Ammon's horn (tissue), 1 donor: ENCODE measurements at regions not wholly inside any gene's neighbourhood (a gene's known extent, or its start where the extent isn't known, plus 50 kb on each side); places are given as distances from the start of the nearest gene placed in this dataset.

ENCODE experiments used
- DNase-seq: peaks from one replicate; pipeline ENCODE4 v3.0.0-alpha.2; 2016; ENCODE audit warnings: low spot score

- no peak for DNase-seq
Observed at GRCh38 chr2:185891403-185891802, 152.8 kb downstream of the FSIP2 start.

GRCh38 chr2:185891804-185892411 is 153.3 kb downstream of the FSIP2 start:
- no peak for DNase-seq

- no peak for DNase-seq
Observed at GRCh38 chr2:185892484-185892883, 153.9 kb downstream of the FSIP2 start.

GRCh38 chr2:185894223-185894622 is 155.6 kb downstream of the FSIP2 start:
- no peak for DNase-seq

- DNase-seq: no peak
Observed at GRCh38 chr2:185895828-185896693, 157.5 kb downstream of the FSIP2 start.

DNA sequence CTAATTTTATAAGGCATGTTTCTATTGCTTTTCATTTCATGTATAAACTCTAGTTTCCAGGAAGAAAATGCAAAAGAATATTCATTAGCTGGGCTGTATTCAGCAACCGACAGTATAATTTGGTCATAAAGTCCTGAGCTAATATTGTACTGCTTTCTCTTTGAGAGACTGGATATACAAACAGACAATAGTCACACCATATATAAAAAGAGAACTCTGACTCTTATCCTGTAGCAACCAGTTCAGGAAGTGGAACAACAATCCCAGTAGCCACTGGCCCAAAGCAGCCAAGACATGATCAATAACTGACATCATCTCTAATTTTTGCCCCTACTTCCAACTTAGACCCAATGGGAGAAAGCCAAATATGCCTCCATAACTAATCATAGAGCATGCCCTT is 160.8 kb downstream of the FSIP2 start:
- DNase-seq: no peak

GRCh38 chr2:185919155-185919554 is 180.6 kb downstream of the FSIP2 start:
- DNase-seq: no peak

- no peak for DNase-seq
Observed at GRCh38 chr2:185921048-185921756, 182.6 kb downstream of the FSIP2 start.

DNA sequence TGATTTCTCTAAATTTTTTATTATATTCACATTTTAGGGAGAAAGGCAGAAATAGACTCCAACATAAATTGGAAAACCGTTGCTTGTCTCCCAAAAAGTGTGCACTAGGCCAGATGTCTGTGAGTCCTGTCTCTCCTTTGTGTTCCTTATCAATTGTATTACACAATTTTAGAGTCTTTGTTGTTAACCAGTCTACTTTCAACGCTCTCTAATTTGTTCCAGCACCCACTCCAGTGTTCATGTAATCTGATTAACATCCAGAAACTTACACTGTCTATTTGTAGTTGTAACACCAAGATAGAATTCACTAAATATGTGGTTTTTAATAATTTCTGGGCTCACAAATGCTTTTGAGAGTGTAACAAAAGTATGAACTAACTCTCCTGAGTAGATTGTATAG is 195.6 kb downstream of the FSIP2 start:
- no peak for DNase-seq

DNA sequence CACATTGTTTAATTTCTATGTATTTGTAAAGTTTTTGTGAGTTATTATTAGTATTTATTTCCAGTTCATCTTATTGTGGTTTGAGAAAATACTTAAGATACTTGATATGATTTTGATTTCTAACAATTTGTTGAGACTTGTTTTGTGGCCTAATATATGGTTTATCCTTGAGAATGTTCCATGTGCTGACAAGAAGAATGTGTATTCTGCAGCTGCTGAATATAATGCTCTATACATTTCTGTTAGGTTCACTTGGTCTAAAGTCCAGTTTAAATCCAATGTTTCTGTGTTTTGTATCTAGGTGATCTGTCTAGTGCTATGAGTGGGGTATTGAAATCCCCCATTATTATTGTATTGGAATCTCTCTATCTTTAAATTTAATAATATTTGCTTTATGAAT is 201.3 kb downstream of the FSIP2 start:
- no peak for DNase-seq

DNA sequence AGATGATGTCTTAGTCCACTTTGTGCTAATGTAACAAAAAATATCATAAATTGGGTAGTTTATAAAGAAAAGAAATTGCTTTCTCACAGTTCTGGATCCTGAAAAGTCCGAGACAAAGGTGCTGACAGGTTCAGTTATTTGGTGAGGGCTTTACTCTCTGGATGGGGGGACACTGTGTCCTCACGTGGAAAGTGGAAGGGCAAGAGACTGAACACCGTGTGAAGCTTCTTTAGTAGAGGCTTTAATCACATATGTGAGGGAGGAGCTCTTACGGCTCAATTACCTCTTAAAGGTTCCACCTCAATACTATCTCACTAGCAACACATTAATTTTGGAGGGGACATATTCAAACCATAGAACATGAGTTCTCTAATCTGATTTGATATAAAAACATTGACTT is 204.3 kb downstream of the FSIP2 start:
- no peak for DNase-seq

GRCh38 chr2:185947722-185948121 is 209.1 kb downstream of the FSIP2 start:
- DNase-seq: no peak

GRCh38 chr2:185952100-185952499 is 213.5 kb downstream of the FSIP2 start:
- DNase-seq: no peak

GRCh38 chr2:185954389-185954788 is 215.8 kb downstream of the FSIP2 start:
- no peak for DNase-seq

- DNase-seq: no peak
Observed at GRCh38 chr2:185955050-185955449, 216.4 kb downstream of the FSIP2 start.

DNA sequence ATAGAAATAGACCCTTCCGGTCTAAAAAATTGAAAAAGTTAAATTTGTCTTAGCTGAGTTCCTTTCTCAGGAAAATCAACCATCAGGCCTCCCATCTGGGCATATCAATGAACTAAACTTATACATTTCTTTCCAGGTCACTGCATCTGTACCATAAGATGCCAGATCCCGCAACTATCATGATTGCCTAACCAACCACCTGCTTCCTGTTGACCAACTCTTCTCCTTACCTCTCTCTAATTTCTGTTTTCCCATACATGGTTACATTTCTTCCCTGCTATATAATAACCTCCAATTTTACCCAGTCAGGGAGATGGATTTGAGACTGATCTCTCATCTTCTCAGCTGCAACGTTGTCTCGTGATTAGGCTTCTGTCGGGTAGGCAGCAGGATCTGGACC is 228.7 kb downstream of the FSIP2 start:
- no peak for DNase-seq

- DNase-seq: no peak
Observed at GRCh38 chr2:185970148-185970852, 231.7 kb downstream of the FSIP2 start.

DNA sequence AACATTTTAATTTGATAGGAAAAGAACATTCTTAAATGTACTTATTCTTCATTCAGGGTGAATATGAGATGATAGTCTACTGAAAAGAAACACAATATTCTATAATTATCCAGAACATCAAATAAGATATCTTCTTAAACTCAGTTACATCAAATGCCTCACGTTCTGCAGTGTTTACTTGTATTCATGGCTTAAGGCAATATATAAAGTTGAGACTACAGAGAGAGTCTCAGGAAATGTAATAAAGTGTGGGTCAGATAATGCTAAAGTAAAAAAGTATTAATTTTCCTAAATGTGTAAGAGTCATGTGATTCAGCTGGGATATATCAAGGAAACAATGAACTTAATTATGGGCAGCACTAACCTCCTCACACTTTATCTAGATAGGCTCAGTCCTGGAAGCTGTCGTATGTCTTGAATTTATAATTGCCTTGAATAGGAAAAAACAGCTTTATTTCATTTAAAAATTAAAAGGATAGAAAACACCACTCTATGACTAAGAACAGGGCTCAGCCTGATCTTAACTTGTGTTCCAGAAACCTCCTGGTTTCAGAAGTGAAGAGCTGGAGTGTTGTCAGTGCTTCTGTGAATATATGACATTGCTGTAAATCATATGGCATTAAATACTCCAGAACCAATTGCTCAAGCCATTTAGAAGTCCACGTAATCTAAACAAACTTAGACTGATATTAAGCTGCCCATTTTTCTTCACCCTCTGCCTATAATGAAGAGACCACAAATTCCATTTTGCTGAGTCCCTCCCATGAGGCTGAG is 240.2 kb downstream of the FSIP2 start:
- no peak for DNase-seq

DNA sequence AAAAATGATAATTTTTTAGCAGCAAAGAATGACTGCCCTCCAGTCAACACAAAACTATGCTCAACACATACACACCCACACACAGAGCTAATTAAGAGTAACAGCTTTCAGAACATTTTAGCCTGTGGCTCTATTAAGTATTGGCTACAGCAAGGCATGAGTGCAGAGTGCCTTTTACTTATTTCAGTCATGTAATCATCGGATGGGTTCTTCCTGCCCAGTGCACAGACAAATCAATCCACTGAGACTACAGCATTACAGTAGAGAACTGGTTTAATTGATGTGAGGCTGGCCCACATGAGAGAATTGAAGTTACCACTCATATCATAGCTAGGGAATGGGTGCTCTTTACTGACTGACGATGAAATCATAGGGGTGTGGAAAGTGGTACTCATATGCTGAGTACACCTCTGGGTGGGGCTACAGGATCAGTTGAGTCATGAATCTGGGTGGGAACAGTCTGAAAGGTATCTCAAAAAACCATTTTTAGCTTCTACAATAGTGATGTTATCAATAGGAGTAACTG is 241.0 kb downstream of the FSIP2 start:
- no peak for DNase-seq

GRCh38 chr2:185980944-185981343 is 242.3 kb downstream of the FSIP2 start:
- DNase-seq: no peak

GRCh38 chr2:185984670-185985069 is 246.1 kb downstream of the FSIP2 start:
- no peak for DNase-seq
